Esophagus squamous epithelium (tissue), 4 donors: ENCODE measurements at regions not wholly inside any gene's neighbourhood (a gene's known extent, or its start where the extent isn't known, plus 50 kb on each side); places are given as distances from the start of the nearest gene placed in this dataset.

Source experiments
- POLR2A ChIP-seq, 4 donors: fragments of 450-650 bp; IDR thresholded peaks; one replicate each; pipeline ENCODE4 v1.6.1; 2017; ENCODE audit warnings: antibody characterized with exemption in 4 of 4, mild to moderate bottlenecking in 4 of 4, moderate library complexity in 3 of 4
- TF ChIP-seq, protein P1 (sequence below), 6 experiments: fragments of 450-650 bp in 4 of 6; fragments of 200-600 bp in 2 of 6; sonication (generic) in 2 of 6; IDR thresholded peaks; one replicate each; pipeline ENCODE4 v1.5.1; 2016 to 2019; ENCODE audit warnings: antibody characterized with exemption in 6 of 6, mild to moderate bottlenecking in 4 of 6, moderate library complexity in 4 of 6

DNA sequence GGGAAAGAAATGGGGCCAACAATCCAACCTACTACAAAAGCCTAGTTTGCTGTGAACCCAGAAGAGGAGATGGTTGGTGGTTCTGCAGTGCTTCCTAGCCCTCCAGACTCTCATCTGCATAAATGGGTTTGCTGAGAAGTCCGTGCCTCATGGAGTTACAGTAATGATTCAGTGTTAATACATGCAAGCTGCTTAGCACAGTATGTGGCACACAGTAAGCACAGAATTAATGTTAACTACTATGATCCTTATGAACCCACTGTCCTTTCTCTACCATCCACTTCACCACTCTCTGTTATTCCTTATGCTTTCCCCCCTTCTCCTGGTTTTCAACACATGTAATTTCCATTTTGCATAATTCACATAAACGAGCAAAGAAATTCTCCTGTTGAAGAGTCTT, 100.0 kb downstream of the ACTBL2 start:
- no peak for TF ChIP-seq POLR2A (IDR thresholded peaks at IDR 0.05)
- TF ChIP-seq, protein P1, sequence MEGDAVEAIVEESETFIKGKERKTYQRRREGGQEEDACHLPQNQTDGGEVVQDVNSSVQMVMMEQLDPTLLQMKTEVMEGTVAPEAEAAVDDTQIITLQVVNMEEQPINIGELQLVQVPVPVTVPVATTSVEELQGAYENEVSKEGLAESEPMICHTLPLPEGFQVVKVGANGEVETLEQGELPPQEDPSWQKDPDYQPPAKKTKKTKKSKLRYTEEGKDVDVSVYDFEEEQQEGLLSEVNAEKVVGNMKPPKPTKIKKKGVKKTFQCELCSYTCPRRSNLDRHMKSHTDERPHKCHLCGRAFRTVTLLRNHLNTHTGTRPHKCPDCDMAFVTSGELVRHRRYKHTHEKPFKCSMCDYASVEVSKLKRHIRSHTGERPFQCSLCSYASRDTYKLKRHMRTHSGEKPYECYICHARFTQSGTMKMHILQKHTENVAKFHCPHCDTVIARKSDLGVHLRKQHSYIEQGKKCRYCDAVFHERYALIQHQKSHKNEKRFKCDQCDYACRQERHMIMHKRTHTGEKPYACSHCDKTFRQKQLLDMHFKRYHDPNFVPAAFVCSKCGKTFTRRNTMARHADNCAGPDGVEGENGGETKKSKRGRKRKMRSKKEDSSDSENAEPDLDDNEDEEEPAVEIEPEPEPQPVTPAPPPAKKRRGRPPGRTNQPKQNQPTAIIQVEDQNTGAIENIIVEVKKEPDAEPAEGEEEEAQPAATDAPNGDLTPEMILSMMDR (IDR thresholded peaks at IDR 0.05): no peak
